GM23338 (cell line): ENCODE measurements at regions not wholly inside any gene's neighbourhood (a gene's known extent, or its start where the extent isn't known, plus 50 kb on each side); places are given as distances from the start of the nearest gene placed in this dataset.

Experiments
- ATAC-seq: fragments of 200-7000 bp; cut with Tn5 transposase; 3 replicates; pipeline ENCODE4 v1.9.1; 2020
- DNase-seq: peaks from one replicate; pipeline ENCODE4 v3.0.0-alpha.2; 2015; ENCODE audit warnings: low spot score
- H2AFZ ChIP-seq: fragments of 200-600 bp; sonication (generic); 2 replicates; pipeline ENCODE4 v1.8.0; 2016; ENCODE audit warnings: antibody characterized with exemption, mild to moderate bottlenecking, moderate library complexity
- H3F3A ChIP-seq: fragments of 200-600 bp; sonication (generic); replicated peaks from 2 replicates; pipeline ENCODE4 v1.8.0; 2017; ENCODE audit warnings: antibody characterized with exemption, mixed run types, low read depth
- H3K27ac ChIP-seq: fragments of 200-600 bp; sonication (generic); 2 replicates; pipeline ENCODE4 v1.6.1; 2016; ENCODE audit warnings: low read depth
- H3K27me3 ChIP-seq: fragments of 200-600 bp; sonication (generic); 2 replicates; pipeline ENCODE4 v1.8.0; 2016; ENCODE audit warnings: mild to moderate bottlenecking, mixed run types, moderate library complexity; ENCODE audit not compliant: insufficient read depth
- H3K36me3 ChIP-seq: fragments of 200-600 bp; sonication (generic); 2 replicates; pipeline ENCODE4 v1.8.0; 2016; ENCODE audit warnings: mild to moderate bottlenecking; ENCODE audit not compliant: insufficient read depth
- H3K4me1 ChIP-seq: fragments of 200-600 bp; sonication (generic); 2 replicates; pipeline ENCODE4 v1.8.0; 2016; ENCODE audit warnings: mild to moderate bottlenecking, moderate library complexity; ENCODE audit not compliant: insufficient read depth
- H3K4me2 ChIP-seq: fragments of 200-600 bp; sonication (generic); 2 replicates; pipeline ENCODE4 v1.7.1; 2017; ENCODE audit warnings: mixed run types
- H3K4me3 ChIP-seq: fragments of 200-600 bp; sonication (generic); 2 replicates; pipeline ENCODE4 v1.6.1; 2016; ENCODE audit warnings: mixed run types
- H3K79me2 ChIP-seq: fragments of 200-600 bp; sonication (generic); replicated peaks from 2 replicates; pipeline ENCODE4 v1.8.0; 2017; ENCODE audit warnings: mild to moderate bottlenecking; ENCODE audit not compliant: insufficient read depth
- H3K9me2 ChIP-seq: fragments of 200-600 bp; sonication (generic); 2 replicates; pipeline ENCODE4 v1.8.0; 2017; ENCODE audit not compliant: insufficient read depth
- H4K20me1 ChIP-seq: fragments of 200-600 bp; sonication (generic); replicated peaks from 2 replicates; pipeline ENCODE4 v1.8.0; 2017; ENCODE audit warnings: mild to moderate bottlenecking; ENCODE audit not compliant: insufficient read depth
- H3K27ac Mint-ChIP-seq: 2 replicates; pipeline ENCODE4 v1.8.0; 2020; ENCODE audit warnings: inconsistent platforms, mild to moderate bottlenecking, moderate library complexity, mixed read lengths
- H3K27me3 Mint-ChIP-seq: 3 replicates; pipeline ENCODE4 v1.8.0; 2022; ENCODE audit warnings: low read depth, mild to moderate bottlenecking, moderate library complexity, mixed read lengths, inconsistent platforms; ENCODE audit not compliant: insufficient read depth, poor library complexity
- H3K36me3 Mint-ChIP-seq: 3 replicates; pipeline ENCODE4 v1.8.0; 2021; ENCODE audit warnings: low read depth, mild to moderate bottlenecking, inconsistent platforms, moderate library complexity, mixed read lengths
- H3K4me1 Mint-ChIP-seq: 3 replicates; pipeline ENCODE4 v1.8.0; 2020; ENCODE audit warnings: mild to moderate bottlenecking, inconsistent platforms, mixed read lengths
- H3K4me3 Mint-ChIP-seq: 3 replicates; pipeline ENCODE4 v1.8.0; 2021; ENCODE audit warnings: moderate library complexity, mild to moderate bottlenecking, inconsistent platforms, mixed read lengths
- H3K9me3 Mint-ChIP-seq: 3 replicates; pipeline ENCODE4 v1.8.0; 2020; ENCODE audit warnings: moderate library complexity, mild to moderate bottlenecking, inconsistent platforms, mixed read lengths
- CREB1 ChIP-seq: fragments of 250-450 bp; sonication (Bioruptor Pico); IDR thresholded peaks from 2 replicates; pipeline ENCODE4 v1.5.0; 2020; ENCODE audit warnings: low read depth, mild to moderate bottlenecking, moderate library complexity
- ETS1 ChIP-seq: IDR thresholded peaks from 2 replicates; pipeline ENCODE4 v1.6.1; 2016; ENCODE audit warnings: antibody characterized with exemption
- JUNB ChIP-seq: IDR thresholded peaks from one replicate; pipeline ENCODE4 v1.6.1; 2016; ENCODE audit warnings: antibody characterized with exemption; ENCODE audit not compliant: unreplicated experiment
- POLR2AphosphoS5 ChIP-seq: IDR thresholded peaks from 2 replicates; pipeline ENCODE4 v1.6.1; 2016; ENCODE audit warnings: antibody characterized with exemption, low read depth
- REST ChIP-seq: IDR thresholded peaks from one replicate; pipeline ENCODE4 v1.6.1; 2018; ENCODE audit warnings: antibody characterized with exemption; ENCODE audit not compliant: unreplicated experiment
- ZNF114 ChIP-seq: fragments of 250-450 bp; sonication (Bioruptor Pico); IDR thresholded peaks from 2 replicates; pipeline ENCODE4 v1.5.0; 2020; ENCODE audit warnings: mild to moderate bottlenecking, moderate library complexity
- ZNF462 ChIP-seq: fragments of 250-450 bp; sonication (Bioruptor Pico); IDR thresholded peaks from 2 replicates; pipeline ENCODE4 v1.5.0; 2020; ENCODE audit warnings: mild to moderate bottlenecking, moderate library complexity

GRCh38 chr1:218135371-218135770, 149.7 kb upstream of the RRP15 start (continued):
- no peak for TF ChIP-seq ZNF462
- no peak for TF ChIP-seq ETS1

GRCh38 chr1:218139761-218140160, 145.3 kb upstream of the RRP15 start:
- peaks cover 3% of the 10 kb centered on the region; the same call in 1 of the 2 replicates for H3K9me2 ChIP-seq
- H3F3A ChIP-seq, result no peaks in the 10 kb centered on the region
- H3K4me1 ChIP-seq, result no peaks in the 10 kb centered on the region
- no peak overlapping the region for H3K4me2 ChIP-seq
- H3K27me3 ChIP-seq, result no peaks in the 10 kb centered on the region
- H3K79me2 ChIP-seq, result no peaks in the 10 kb centered on the region
- no peak for DNase-seq
- no peak overlapping the region for H2AFZ ChIP-seq
- no peaks in the 10 kb centered on the region for H3K9me3 Mint-ChIP-seq
- no peak overlapping the region for H3K4me3 ChIP-seq
- no peaks in the 10 kb centered on the region for H4K20me1 ChIP-seq
- no peak overlapping the region for H3K27ac Mint-ChIP-seq
- H3K27me3 Mint-ChIP-seq, result no peaks in the 10 kb centered on the region
- H3K4me1 Mint-ChIP-seq, result no peaks in the 10 kb centered on the region
- H3K36me3 ChIP-seq, result no peaks in the 10 kb centered on the region
- no peak overlapping the region for H3K4me3 Mint-ChIP-seq
- no peak for ATAC-seq
- H3K27ac ChIP-seq, result no peak overlapping the region
- no peaks in the 10 kb centered on the region for H3K36me3 Mint-ChIP-seq
- no peak for TF ChIP-seq ZNF114
- no peak for TF ChIP-seq CREB1 (CRISPR knock-in tag)
- TF ChIP-seq REST, result no peak
- no peak for TF ChIP-seq JUNB
- TF ChIP-seq POLR2AphosphoS5, result no peak
